ENCODE measurements at regions not wholly inside any gene's neighbourhood (a gene's known extent, or its start where the extent isn't known, plus 50 kb on each side); places are given as distances from the start of the nearest gene placed in this dataset.

- Histone ChIP-seq H3K9me3 (ENCODE audit: control insufficient read depth, insufficient read depth, low read length) (peaks cover 67% of the 10 kb centered on the region), H3K9me1 (ENCODE audit: insufficient read depth, low read length) (no peaks in the 10 kb centered on the region), H2AFZ (replicated peaks; ENCODE audit: low read length, poor library complexity) (no peak overlapping the region), H2BK20ac (ENCODE audit: low read depth, low read length) (no peak overlapping the region), H3K4me2 (ENCODE audit: low read depth, low read length) (no peak overlapping the region), H3K27me3 (ENCODE audit: control insufficient read depth, insufficient read depth, low read length) (no peaks in the 10 kb centered on the region), H3K56ac (ENCODE audit: extremely low read depth, insufficient read depth, low read length) (no peak overlapping the region), H4K5ac (ENCODE audit: low read depth, low read length) (no peak overlapping the region), H3K23ac (ENCODE audit: low read depth, low read length) (no peak overlapping the region), H3K79me1 (ENCODE audit: low read depth in 1 of 2, low read length in 2 of 2) (no peaks in the 10 kb centered on the region), H2BK15ac (ENCODE audit: low read depth, low read length) (no peak overlapping the region), H2BK5ac (ENCODE audit: low read depth, low read length, poor library complexity, severe bottlenecking) (no peak overlapping the region), H3K36me3 (ENCODE audit: control insufficient read depth, insufficient read depth, low read length) (no peaks in the 10 kb centered on the region), H3K4me1 (ENCODE audit: control insufficient read depth, insufficient read depth, low read length) (no peaks in the 10 kb centered on the region), H3K4me3 (ENCODE audit: insufficient read depth, low read depth, low read length) (no peak overlapping the region), H2AK9ac (replicated peaks; ENCODE audit: low read depth, low read length, poor library complexity) (no peak overlapping the region), H2BK120ac (ENCODE audit: low read depth, low read length) (no peak overlapping the region), H3K27ac (ENCODE audit: insufficient read depth, low read length) (no peak overlapping the region), H2AK5ac (ENCODE audit: low read depth, low read length) (no peak overlapping the region), H4K20me1 (ENCODE audit: insufficient read depth, low read length) (no peaks in the 10 kb centered on the region), H3K18ac (ENCODE audit: low read depth, low read length) (no peak overlapping the region), H4K8ac (ENCODE audit: low read depth in 2 of 2, low read length in 2 of 2) (no peak overlapping the region), H3K14ac (replicated peaks; ENCODE audit: low read depth, low read length) (no peak overlapping the region), H3K9ac (ENCODE audit: low read depth, low read length) (no peak overlapping the region), H4K91ac (ENCODE audit: insufficient read depth, low read depth, low read length) (no peak overlapping the region), H3K4ac (ENCODE audit: low read depth, low read length) (no peak overlapping the region)
- DNase-seq (no peak), ATAC-seq (ENCODE audit: low read depth) (no peak)
- in situ Hi-C loops (cut with MboI; ENCODE audit: low sequenced_read_pairs), result no loop called here
- TF ChIP-seq CTCF (conservative IDR thresholded peaks at IDR 0.05; ENCODE audit: low read depth, low read length), result no peak
- TF ChIP-seq, protein P1, sequence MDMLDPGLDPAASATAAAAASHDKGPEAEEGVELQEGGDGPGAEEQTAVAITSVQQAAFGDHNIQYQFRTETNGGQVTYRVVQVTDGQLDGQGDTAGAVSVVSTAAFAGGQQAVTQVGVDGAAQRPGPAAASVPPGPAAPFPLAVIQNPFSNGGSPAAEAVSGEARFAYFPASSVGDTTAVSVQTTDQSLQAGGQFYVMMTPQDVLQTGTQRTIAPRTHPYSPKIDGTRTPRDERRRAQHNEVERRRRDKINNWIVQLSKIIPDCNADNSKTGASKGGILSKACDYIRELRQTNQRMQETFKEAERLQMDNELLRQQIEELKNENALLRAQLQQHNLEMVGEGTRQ (IDR thresholded peaks at IDR 0.05; ENCODE audit: low read depth, low read length), result no peak
- TF ChIP-seq CHD1 (IDR thresholded peaks at IDR 0.05; ENCODE audit: low read depth, low read length), result no peak
- TF ChIP-seq MXI1 (IDR thresholded peaks at IDR 0.05; ENCODE audit: borderline replicate concordance, low read depth, low read length), result no peak
- TF ChIP-seq BHLHE40 (IDR thresholded peaks at IDR 0.05; ENCODE audit: low read depth, low read length), result no peak
- no peak for TF ChIP-seq SMC3 (IDR thresholded peaks at IDR 0.05; ENCODE audit: low read depth, low read length)
- TF ChIP-seq NFE2L2 (IDR thresholded peaks at IDR 0.05; ENCODE audit: low read depth, low read length), result no peak
- TF ChIP-seq FOS (IDR thresholded peaks at IDR 0.05; ENCODE audit: low read depth, low read length), result no peak
- TF ChIP-seq, protein P2, sequence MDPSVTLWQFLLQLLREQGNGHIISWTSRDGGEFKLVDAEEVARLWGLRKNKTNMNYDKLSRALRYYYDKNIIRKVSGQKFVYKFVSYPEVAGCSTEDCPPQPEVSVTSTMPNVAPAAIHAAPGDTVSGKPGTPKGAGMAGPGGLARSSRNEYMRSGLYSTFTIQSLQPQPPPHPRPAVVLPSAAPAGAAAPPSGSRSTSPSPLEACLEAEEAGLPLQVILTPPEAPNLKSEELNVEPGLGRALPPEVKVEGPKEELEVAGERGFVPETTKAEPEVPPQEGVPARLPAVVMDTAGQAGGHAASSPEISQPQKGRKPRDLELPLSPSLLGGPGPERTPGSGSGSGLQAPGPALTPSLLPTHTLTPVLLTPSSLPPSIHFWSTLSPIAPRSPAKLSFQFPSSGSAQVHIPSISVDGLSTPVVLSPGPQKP (IDR thresholded peaks at IDR 0.05; ENCODE audit: borderline replicate concordance, low read depth, low read length), result no peak
- TF ChIP-seq MAZ (IDR thresholded peaks at IDR 0.05; ENCODE audit: borderline replicate concordance, low read depth, low read length), result no peak
- no peak for TF ChIP-seq RFX5 (IDR thresholded peaks at IDR 0.05; ENCODE audit: low read depth, low read length)
- TF ChIP-seq POLR2A (IDR thresholded peaks at IDR 0.05; ENCODE audit: low read depth, low read length), result no peak
- no peak for TF ChIP-seq RAD21 (IDR thresholded peaks at IDR 0.05; ENCODE audit: low read length)
- no peak for TF ChIP-seq CEBPB (IDR thresholded peaks at IDR 0.05; ENCODE audit: low read depth, low read length)
- TF ChIP-seq RCOR1 (IDR thresholded peaks at IDR 0.05; ENCODE audit: insufficient replicate concordance, low read length), result no peak
- no peak for TF ChIP-seq MAFK (IDR thresholded peaks at IDR 0.05; ENCODE audit: low read depth, low read length)
- intact Hi-C loops (cut with micrococcal nuclease), result no loop called here
- WGBS, 2 experiments (ENCODE audit: extremely low coverage in 2 of 2, insufficient read length in 1 of 2), result 68% methylated on average over 21 of the region's 38 CpGs; no CpG with 5 or more reads in 1 of the 2 experiments
- CTCF ChIA-PET, result no interaction called here
- no TSS peak for BruUV-seq (replicated peaks)
- dilution Hi-C loops (cut with HindIII; ENCODE audit: low sequenced_read_pairs, unreplicated experiment), result no loop called here
- POLR2A ChIA-PET (ENCODE audit: unreplicated experiment), result no interaction called here
These were observed 803.5 kb downstream of the BRD1 start for GRCh38 chr22:49023879-49024774.

Data from IMR-90 (cell line).